GM12891 (cell line): ENCODE measurements at regions not wholly inside any gene's neighbourhood (a gene's known extent, or its start where the extent isn't known, plus 50 kb on each side); places are given as distances from the start of the nearest gene placed in this dataset.

Experiments used
- DNase-seq: peaks from one replicate; pipeline ENCODE4 v3.0.0; 2011; ENCODE audit warnings: low spot score; ENCODE audit not compliant: insufficient read length
- FAIRE-seq: peaks from 2 replicates; lab custom pipeline; 2011; peaks lifted over from hg19 to GRCh38; lab: Jason Lieb, UNC
- PAX5 ChIP-seq: IDR thresholded peaks from 2 replicates; pipeline ENCODE4 v1.6.1; 2011; ENCODE audit warnings: low read length, moderate library complexity, mild to moderate bottlenecking; ENCODE audit not compliant: insufficient read depth, severe bottlenecking
- POLR2A ChIP-seq: IDR thresholded peaks from 2 replicates; pipeline ENCODE4 v1.6.1; 2011; ENCODE audit warnings: low read depth, low read length, control low read depth
- POLR2AphosphoS5 ChIP-seq: IDR thresholded peaks from 2 replicates; pipeline ENCODE4 v1.6.1; 2011; ENCODE audit warnings: low read depth, low read length, control low read depth
- POU2F2 ChIP-seq: IDR thresholded peaks from 2 replicates; pipeline ENCODE4 v1.6.1; 2011; ENCODE audit warnings: low read depth, mild to moderate bottlenecking, control low read depth, low read length, moderate library complexity
- SPI1 ChIP-seq: IDR thresholded peaks from 2 replicates; pipeline ENCODE4 v1.6.1; 2011; ENCODE audit warnings: low read depth, low read length, control low read depth
- TAF1 ChIP-seq: IDR thresholded peaks from 2 replicates; pipeline ENCODE4 v1.6.1; 2011; ENCODE audit warnings: low read depth, low read length, control low read depth

DNA sequence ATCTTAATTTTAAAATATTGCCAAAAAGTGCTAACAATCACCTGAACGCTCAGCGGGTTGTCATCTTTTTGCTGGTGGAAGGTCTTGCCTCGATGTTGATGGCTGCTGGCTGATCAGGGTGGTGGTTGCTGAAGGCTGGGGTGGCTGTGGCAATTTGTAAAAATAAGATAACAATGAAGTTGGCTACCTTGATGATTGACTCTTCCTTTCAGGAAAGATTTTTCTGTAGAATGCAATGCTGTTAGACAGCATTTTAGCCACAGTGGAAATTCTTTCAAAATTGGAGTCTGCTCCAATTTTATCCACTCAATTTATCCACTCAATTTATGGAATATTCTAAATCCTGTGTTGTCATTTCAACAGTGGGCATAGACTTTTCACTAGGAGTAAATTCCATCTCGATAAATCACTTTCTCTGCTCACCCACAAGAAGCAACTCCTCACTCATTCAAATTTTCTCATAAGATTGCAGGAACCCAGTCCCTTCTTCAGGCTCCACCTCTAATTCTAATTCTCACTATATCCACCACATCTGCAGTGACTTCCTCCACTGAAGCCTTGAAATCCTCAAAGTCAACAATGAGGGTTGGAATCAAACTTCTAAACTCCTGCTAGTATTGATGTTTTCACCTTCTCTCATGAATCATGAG lies 78.8 kb downstream of the LINC01488 start:
- no peak for DNase-seq
- TF ChIP-seq POLR2A, result no peak
- no peak for TF ChIP-seq POLR2AphosphoS5
- no peak for TF ChIP-seq TAF1
- TF ChIP-seq SPI1, result no peak
- TF ChIP-seq PAX5, result no peak
- no peak for FAIRE-seq

DNA sequence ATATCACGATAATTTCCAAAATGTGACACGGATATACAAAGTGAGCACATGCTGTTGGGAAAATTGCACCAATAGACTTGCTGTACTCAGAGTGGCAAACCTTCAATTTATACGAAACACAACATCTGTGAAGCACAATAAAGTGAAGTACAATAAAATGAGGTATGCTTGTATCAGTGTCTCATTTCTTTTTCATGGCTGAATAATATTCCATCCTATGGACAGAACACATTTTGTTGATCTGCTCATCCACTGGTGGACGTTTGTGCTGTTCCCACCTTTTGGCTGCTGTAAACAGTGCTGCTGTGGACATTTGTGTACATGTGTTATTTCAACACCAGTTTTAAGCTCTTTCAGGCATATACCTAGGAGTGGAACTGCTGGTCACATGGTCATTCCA lies 78.7 kb upstream of the CCND1 start:
- DNase-seq (no peak), FAIRE-seq (no peak)
- TF ChIP-seq POLR2AphosphoS5 (no peak), SPI1 (no peak)

DNA sequence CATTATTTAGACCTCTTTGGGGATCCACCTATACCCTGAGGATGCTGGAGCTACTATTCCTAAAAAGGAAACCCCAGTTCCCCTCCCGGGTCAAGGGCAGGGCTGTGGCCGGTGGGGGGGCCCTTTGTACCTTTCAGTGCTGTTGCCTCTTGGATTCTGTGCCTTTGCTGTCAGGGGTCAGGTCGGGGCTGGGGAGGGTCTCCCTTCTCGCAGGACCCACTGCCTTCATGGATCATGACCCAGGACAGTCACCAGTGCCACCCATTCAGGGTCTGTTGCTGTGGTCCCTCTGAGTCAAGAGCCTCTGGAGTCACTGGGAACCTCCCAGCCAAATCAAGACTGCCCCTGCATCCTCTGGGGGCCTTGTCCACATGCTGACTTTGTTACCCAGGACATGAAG lies 78.1 kb upstream of the CCND1 start:
- TF ChIP-seq POU2F2, result no peak
- no peak for TF ChIP-seq PAX5
- TF ChIP-seq TAF1, result no peak
- no peak for TF ChIP-seq POLR2A
- TF ChIP-seq SPI1, result no peak
- TF ChIP-seq POLR2AphosphoS5, result no peak

DNA sequence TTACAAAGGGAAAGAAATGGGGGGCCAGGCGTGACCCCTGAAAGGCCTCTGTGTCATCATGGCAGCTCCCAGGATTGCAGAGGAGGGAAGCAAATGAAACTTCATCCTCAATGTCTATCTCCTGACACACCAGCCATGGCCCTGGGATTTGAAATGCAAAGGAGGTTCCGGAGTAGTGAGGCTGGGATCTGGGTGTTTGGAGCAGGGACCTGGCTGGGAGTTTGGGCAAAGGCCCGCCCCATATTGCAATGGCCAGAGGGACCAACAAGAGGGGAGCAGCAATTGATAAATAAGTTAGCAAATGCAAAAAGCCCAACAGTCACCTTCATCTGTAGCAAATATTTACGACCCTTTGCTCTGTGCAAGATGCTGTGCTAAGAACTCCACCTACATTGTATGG lies 77.7 kb upstream of the CCND1 start:
- FAIRE-seq (no peak), DNase-seq (no peak)
- no peak for TF ChIP-seq POLR2A
- no peak for TF ChIP-seq TAF1
- no peak for TF ChIP-seq SPI1
- TF ChIP-seq POU2F2, result no peak
- TF ChIP-seq POLR2AphosphoS5, result no peak

More for the DNA sequence above, 78.1 kb upstream of the CCND1 start:
- no peak for DNase-seq
- FAIRE-seq, result no peak

DNA sequence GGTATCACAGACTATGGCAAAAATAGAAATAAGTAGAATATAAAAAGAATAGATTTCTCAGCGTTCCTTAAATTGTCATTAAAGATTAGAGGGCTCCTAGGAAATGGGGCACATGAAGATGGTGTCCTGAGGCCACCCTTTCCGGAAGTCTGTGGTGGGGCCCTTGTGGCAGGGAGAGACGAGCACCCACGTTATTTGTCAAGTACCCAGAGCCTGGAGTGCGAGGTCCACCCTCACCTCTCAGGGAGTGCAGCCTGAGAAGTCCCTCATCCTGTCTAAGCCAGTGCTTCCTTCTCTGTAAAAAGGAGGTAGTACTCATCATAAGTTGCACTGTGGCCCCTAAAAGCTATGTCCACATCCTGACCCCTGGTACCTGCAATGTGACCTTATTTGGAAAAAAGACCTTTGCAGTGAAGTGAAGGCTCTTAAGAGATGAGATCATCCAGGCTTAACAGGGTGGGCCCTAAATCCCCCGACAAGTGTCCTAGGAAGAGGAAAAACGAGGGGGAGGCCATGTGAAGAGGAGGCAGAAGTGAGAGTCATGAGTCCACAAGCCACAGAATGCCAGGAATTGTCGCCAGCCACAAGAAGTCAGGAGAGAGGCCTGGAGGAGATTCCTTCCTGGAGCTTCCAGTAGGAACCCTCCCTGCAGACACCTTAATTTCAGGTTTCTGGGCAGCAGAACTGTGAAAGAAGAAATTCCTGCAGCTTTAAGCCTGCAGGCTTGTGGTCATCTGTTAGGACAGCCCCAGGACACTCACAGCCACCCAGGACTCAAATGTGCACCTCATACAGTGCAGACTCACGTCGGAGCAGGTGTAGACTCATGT lies 76.8 kb upstream of the CCND1 start:
- FAIRE-seq (no peak), DNase-seq (no peak)
- TF ChIP-seq SPI1, result no peak
- TF ChIP-seq POU2F2, result no peak
- TF ChIP-seq TAF1, result no peak
- TF ChIP-seq PAX5, result no peak
- no peak for TF ChIP-seq POLR2AphosphoS5
- TF ChIP-seq POLR2A, result no peak

DNA sequence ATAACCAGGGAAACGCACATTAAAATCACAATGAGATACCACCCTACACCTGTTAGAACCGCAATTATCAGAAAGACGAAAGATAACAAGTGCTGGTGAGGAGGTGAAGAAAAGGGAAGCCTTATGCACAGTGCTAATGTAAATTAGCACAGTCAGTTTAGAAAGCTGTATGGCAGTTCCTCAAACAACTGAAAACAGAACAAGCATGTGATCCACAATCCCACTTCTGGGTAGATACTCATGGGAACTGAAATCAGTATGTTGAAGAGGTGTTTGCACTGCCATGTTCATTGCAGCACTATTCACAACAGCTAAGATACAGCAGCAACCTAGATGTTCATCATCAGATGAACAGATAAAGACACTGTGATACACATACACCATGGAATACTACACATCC lies 75.0 kb upstream of the CCND1 start:
- FAIRE-seq (no peak), DNase-seq (no peak)
- TF ChIP-seq SPI1 (no peak), POU2F2 (no peak), PAX5 (no peak), POLR2AphosphoS5 (no peak), TAF1 (no peak), POLR2A (no peak)

DNA sequence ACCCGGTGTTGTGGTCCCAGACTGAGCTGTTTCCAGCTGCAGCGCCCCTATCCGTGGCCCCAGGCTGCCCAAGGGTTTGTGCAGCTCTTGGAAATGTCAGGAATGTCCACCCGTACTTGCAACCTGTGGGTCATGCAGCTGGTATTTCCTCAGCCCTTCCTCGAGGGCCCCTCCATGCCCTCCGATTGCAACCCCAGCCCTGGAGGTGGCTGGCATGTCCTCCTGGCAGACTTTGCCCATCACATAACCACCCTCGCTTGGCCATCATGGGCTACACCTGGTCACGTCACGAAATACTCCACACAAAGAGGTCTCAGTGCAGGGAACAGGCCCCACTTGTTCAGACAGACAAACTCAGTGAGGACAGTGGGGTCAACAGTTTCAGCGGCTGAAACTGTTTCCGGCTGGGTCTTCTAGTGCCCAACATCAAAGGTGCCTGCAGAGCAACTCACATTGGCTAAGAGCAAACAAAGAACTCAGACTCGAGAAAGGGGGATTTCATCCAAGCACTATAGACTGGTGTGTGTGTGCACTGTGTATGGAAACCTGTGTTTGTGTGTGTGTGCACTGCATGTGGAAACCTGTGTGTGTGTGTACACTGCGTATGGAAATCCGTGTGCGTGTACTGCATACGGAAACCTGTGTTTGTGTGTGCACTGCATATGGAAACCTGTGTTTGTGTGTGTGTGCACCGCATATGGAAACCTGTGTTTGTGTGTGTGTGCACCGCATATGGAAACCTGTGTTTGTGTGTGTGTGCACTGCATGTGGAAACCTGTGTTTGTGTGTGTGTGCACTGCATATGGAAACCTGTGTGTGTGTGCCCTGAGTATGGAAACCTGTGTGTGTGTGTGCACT lies 72.8 kb upstream of the CCND1 start:
- TF ChIP-seq POLR2AphosphoS5 (no peak), PAX5 (no peak), TAF1 (no peak), SPI1 (no peak), POU2F2 (no peak), POLR2A (no peak)
- FAIRE-seq, result no peak
- DNase-seq, result no peak

DNA sequence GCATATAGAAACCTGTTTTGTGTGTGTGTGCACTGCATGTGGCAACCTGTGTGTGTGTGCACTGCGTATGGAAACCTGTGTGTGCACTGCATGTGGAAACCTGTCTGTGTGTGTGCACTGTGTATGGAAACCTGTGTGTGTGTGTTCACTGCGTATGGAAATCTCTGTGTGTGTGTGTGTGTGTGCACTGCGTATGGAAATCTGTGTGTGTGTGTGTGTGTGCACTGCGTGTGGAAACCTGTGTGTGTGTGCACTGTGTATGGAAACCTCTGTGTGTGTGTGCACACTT lies 72.2 kb upstream of the CCND1 start:
- TF ChIP-seq POU2F2, result no peak
- no peak for TF ChIP-seq POLR2AphosphoS5
- TF ChIP-seq PAX5, result no peak
- TF ChIP-seq SPI1, result no peak
- TF ChIP-seq TAF1, result no peak
- no peak for TF ChIP-seq POLR2A
- DNase-seq (no peak), FAIRE-seq (no peak)

DNA sequence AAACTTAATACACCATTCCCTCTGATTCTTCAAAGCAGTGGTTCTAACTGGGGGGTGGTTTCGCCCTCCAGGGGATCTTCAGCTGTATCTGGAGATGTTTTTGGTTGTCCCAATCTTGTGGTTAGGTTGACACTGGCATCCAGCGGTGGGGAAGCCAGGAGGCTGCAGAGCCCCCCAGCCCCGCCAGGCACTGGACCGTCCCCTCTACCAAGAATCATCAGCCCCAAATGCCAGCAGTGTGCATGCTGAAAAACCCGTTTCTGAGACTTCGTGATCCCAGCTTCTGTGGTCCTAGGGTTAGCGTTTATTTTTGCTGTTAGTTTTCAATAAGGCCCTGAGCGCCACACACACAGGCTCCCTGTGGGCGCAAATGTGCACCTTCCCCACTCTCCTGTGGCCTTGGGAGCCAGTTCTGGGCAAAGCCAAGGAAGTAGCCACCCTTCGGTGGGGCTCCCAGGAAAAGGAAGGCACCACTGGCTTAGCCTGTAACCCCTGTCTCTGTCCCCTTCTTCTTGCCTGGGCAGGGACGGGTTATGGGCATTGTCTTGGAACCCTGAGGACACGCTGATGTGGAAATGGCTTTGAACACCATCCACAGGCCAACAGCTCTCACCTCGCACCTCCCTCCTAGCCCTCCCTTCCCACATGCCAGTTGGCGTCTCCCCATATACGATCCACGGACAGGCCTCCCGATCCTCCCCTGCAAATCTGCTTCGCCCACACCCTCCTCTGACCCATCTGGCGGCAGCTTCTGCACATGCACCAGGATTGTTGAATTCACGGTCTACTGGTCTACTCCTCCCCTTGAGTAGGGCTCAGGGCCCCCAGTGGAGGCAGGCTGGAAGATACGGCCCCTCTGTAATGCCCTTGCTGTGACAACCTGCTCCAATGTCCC lies 71.4 kb upstream of the CCND1 start:
- DNase-seq, result no peak
- TF ChIP-seq POLR2AphosphoS5 (no peak), TAF1 (no peak), SPI1 (no peak), POU2F2 (no peak), PAX5 (no peak), POLR2A (no peak)
- no peak for FAIRE-seq
